ENCODE measurements at regions not wholly inside any gene's neighbourhood (a gene's known extent, or its start where the extent isn't known, plus 50 kb on each side); places are given as distances from the start of the nearest gene placed in this dataset.

DNA sequence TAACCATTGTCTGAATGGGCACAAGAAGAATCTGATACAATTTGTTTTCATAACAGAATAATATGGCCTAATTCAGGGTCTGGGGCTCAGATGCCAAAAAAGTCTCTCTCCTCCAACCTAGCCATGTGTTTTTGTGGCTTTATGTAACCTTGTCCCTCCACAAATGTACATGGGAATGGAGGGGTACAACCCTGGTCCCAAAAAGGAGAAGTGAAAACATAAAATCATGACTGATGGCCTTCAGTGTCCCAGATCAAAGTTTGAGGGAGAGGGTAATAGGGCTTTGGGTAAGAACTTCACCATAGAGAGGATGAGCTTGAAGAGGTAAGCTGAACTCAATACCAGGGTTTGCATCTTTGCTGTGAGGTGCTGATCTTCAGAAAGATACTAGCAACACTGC, 136.3 kb upstream of the BACH2 start (continued):
- TF ChIP-seq, protein P1, sequence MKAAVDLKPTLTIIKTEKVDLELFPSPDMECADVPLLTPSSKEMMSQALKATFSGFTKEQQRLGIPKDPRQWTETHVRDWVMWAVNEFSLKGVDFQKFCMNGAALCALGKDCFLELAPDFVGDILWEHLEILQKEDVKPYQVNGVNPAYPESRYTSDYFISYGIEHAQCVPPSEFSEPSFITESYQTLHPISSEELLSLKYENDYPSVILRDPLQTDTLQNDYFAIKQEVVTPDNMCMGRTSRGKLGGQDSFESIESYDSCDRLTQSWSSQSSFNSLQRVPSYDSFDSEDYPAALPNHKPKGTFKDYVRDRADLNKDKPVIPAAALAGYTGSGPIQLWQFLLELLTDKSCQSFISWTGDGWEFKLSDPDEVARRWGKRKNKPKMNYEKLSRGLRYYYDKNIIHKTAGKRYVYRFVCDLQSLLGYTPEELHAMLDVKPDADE (IDR thresholded peaks at IDR 0.05): no peak
- TF ChIP-seq NANOG (IDR thresholded peaks at IDR 0.05; ENCODE audit: borderline replicate concordance): no peak

DNA sequence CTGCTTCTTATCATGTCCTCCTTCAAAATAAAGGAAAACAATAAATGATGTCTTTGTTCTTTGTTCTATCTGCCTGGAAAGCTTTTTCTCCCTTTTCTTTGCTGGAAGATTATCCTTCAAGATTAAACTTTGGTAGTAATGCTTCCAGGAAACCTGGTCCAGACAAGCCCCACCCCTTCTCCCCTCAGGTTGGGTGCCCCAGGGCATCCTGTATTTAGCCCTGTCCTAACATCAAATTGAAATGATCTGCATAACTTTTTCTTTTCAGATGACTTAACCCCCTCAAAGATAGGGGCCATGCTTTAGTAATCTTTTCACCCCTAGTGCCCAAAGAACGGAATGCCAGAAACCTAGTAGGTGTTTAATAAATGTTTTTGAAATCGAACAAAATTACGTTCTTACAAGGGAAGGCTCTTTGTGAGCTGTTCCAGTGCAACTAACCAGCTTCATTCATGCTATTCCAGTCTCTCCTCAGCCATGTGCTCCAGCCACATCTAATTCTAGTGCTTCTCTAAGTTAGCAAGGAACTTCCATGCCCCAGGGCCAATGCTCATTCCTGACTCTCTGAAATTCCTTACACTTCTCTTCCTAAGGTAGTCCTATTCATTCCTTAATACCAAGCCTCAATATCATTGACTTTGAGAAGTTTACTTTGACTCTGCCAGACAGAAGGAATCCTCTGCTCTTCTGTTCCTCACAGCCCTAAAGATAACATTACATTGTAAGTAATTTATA, 135.6 kb upstream of the BACH2 start:
- no peaks in the 10 kb centered on the region for H4K20me1 ChIP-seq (replicated peaks; ENCODE audit: insufficient read depth)
- H3F3A ChIP-seq (replicated peaks; ENCODE audit: low read depth): no peaks in the 10 kb centered on the region
- Mint-ChIP-seq H3K4me1 (peaks cover 17% of the 10 kb centered on the region), H3K27ac (no peak overlapping the region), H3K36me3 (ENCODE audit: low read depth) (peaks cover 27% of the 10 kb centered on the region), H3K27me3 (ENCODE audit: insufficient read depth, low read depth, poor library complexity) (peaks cover 4% of the 10 kb centered on the region), H3K4me3 (no peak overlapping the region), H3K9me3 (peaks cover 43% of the 10 kb centered on the region)
- H2AFZ ChIP-seq: no peak overlapping the region
- H3K27ac ChIP-seq (ENCODE audit: low read depth): no peak overlapping the region
- H3K4me2 ChIP-seq: no peak overlapping the region
- H3K36me3 ChIP-seq (ENCODE audit: insufficient read depth): peaks cover 5% of the 10 kb centered on the region; the same call in 1 of the 2 replicates
- H3K4me3 ChIP-seq: no peak overlapping the region
- no peaks in the 10 kb centered on the region for H3K27me3 ChIP-seq (ENCODE audit: insufficient read depth)
- H3K9me2 ChIP-seq (ENCODE audit: insufficient read depth): no peaks in the 10 kb centered on the region; the same call in 1 of the 2 replicates
- H3K4me1 ChIP-seq (ENCODE audit: insufficient read depth): peaks cover 23% of the 10 kb centered on the region
- ATAC-seq (no peak), DNase-seq (ENCODE audit: low spot score) (no peak)
- H3K79me2 ChIP-seq (replicated peaks; ENCODE audit: insufficient read depth): no peaks in the 10 kb centered on the region
- TF ChIP-seq, protein P2, sequence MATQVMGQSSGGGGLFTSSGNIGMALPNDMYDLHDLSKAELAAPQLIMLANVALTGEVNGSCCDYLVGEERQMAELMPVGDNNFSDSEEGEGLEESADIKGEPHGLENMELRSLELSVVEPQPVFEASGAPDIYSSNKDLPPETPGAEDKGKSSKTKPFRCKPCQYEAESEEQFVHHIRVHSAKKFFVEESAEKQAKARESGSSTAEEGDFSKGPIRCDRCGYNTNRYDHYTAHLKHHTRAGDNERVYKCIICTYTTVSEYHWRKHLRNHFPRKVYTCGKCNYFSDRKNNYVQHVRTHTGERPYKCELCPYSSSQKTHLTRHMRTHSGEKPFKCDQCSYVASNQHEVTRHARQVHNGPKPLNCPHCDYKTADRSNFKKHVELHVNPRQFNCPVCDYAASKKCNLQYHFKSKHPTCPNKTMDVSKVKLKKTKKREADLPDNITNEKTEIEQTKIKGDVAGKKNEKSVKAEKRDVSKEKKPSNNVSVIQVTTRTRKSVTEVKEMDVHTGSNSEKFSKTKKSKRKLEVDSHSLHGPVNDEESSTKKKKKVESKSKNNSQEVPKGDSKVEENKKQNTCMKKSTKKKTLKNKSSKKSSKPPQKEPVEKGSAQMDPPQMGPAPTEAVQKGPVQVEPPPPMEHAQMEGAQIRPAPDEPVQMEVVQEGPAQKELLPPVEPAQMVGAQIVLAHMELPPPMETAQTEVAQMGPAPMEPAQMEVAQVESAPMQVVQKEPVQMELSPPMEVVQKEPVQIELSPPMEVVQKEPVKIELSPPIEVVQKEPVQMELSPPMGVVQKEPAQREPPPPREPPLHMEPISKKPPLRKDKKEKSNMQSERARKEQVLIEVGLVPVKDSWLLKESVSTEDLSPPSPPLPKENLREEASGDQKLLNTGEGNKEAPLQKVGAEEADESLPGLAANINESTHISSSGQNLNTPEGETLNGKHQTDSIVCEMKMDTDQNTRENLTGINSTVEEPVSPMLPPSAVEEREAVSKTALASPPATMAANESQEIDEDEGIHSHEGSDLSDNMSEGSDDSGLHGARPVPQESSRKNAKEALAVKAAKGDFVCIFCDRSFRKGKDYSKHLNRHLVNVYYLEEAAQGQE (IDR thresholded peaks at IDR 0.05; ENCODE audit: unreplicated experiment): no peak
- TF ChIP-seq CREB1 (CRISPR knock-in tag; IDR thresholded peaks at IDR 0.05; ENCODE audit: low read depth) (no peak), EZH2 (IDR thresholded peaks at IDR 0.05; ENCODE audit: low read depth, unreplicated experiment) (no peak), JUNB (IDR thresholded peaks at IDR 0.05; ENCODE audit: unreplicated experiment) (no peak), ZNF331 (CRISPR knock-in tag; IDR thresholded peaks at IDR 0.05; ENCODE audit: low read depth) (no peak), EZH2phosphoT487 (IDR thresholded peaks at IDR 0.05; ENCODE audit: unreplicated experiment) (no peak), NANOG (IDR thresholded peaks at IDR 0.05; ENCODE audit: borderline replicate concordance) (no peak)
- TF ChIP-seq, protein P3, sequence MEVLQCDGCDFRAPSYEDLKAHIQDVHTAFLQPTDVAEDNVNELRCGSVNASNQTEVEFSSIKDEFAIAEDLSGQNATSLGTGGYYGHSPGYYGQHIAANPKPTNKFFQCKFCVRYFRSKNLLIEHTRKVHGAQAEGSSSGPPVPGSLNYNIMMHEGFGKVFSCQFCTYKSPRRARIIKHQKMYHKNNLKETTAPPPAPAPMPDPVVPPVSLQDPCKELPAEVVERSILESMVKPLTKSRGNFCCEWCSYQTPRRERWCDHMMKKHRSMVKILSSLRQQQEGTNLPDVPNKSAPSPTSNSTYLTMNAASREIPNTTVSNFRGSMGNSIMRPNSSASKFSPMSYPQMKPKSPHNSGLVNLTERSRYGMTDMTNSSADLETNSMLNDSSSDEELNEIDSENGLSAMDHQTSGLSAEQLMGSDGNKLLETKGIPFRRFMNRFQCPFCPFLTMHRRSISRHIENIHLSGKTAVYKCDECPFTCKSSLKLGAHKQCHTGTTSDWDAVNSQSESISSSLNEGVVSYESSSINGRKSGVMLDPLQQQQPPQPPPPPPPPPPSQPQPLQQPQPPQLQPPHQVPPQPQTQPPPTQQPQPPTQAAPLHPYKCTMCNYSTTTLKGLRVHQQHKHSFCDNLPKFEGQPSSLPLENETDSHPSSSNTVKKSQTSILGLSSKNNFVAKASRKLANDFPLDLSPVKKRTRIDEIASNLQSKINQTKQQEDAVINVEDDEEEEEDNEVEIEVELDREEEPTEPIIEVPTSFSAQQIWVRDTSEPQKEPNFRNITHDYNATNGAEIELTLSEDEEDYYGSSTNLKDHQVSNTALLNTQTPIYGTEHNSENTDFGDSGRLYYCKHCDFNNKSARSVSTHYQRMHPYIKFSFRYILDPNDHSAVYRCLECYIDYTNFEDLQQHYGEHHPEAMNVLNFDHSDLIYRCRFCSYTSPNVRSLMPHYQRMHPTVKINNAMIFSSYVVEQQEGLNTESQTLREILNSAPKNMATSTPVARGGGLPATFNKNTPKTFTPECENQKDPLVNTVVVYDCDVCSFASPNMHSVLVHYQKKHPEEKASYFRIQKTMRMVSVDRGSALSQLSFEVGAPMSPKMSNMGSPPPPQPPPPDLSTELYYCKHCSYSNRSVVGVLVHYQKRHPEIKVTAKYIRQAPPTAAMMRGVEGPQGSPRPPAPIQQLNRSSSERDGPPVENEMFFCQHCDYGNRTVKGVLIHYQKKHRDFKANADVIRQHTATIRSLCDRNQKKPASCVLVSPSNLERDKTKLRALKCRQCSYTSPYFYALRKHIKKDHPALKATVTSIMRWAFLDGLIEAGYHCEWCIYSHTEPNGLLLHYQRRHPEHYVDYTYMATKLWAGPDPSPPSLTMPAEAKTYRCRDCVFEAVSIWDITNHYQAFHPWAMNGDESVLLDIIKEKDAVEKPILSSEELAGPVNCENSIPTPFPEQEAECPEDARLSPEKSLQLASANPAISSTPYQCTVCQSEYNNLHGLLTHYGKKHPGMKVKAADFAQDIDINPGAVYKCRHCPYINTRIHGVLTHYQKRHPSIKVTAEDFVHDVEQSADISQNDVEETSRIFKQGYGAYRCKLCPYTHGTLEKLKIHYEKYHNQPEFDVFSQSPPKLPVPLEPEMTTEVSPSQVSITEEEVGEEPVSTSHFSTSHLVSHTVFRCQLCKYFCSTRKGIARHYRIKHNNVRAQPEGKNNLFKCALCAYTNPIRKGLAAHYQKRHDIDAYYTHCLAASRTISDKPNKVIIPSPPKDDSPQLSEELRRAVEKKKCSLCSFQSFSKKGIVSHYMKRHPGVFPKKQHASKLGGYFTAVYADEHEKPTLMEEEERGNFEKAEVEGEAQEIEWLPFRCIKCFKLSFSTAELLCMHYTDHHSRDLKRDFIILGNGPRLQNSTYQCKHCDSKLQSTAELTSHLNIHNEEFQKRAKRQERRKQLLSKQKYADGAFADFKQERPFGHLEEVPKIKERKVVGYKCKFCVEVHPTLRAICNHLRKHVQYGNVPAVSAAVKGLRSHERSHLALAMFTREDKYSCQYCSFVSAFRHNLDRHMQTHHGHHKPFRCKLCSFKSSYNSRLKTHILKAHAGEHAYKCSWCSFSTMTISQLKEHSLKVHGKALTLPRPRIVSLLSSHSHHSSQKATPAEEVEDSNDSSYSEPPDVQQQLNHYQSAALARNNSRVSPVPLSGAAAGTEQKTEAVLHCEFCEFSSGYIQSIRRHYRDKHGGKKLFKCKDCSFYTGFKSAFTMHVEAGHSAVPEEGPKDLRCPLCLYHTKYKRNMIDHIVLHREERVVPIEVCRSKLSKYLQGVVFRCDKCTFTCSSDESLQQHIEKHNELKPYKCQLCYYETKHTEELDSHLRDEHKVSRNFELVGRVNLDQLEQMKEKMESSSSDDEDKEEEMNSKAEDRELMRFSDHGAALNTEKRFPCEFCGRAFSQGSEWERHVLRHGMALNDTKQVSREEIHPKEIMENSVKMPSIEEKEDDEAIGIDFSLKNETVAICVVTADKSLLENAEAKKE (CRISPR knock-in tag; IDR thresholded peaks at IDR 0.05): no peak
- TF ChIP-seq, protein P1 (IDR thresholded peaks at IDR 0.05): no peak
- TF ChIP-seq, protein P4, sequence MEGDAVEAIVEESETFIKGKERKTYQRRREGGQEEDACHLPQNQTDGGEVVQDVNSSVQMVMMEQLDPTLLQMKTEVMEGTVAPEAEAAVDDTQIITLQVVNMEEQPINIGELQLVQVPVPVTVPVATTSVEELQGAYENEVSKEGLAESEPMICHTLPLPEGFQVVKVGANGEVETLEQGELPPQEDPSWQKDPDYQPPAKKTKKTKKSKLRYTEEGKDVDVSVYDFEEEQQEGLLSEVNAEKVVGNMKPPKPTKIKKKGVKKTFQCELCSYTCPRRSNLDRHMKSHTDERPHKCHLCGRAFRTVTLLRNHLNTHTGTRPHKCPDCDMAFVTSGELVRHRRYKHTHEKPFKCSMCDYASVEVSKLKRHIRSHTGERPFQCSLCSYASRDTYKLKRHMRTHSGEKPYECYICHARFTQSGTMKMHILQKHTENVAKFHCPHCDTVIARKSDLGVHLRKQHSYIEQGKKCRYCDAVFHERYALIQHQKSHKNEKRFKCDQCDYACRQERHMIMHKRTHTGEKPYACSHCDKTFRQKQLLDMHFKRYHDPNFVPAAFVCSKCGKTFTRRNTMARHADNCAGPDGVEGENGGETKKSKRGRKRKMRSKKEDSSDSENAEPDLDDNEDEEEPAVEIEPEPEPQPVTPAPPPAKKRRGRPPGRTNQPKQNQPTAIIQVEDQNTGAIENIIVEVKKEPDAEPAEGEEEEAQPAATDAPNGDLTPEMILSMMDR (conservative IDR thresholded peaks at IDR 0.05; ENCODE audit: low read depth in 2 of 2): no peak
